Fibroblast of villous mesenchyme (primary cell): ENCODE measurements at regions not wholly inside any gene's neighbourhood (a gene's known extent, or its start where the extent isn't known, plus 50 kb on each side); places are given as distances from the start of the nearest gene placed in this dataset.

Source experiments
- DNase-seq: peaks from one replicate; pipeline ENCODE4 v3.0.0-alpha.2; 2010; ENCODE audit warnings: low read depth
- H3K4me3 ChIP-seq: 2 replicates; pipeline ENCODE4 v1.5.1; 2011; ENCODE audit warnings: low read depth, mild to moderate bottlenecking, low read length
- TF ChIP-seq, protein P1 (sequence below): IDR thresholded peaks from 2 replicates; pipeline ENCODE4 v1.5.1; 2012; ENCODE audit warnings: low read depth, mild to moderate bottlenecking, low read length; ENCODE audit not compliant: insufficient read depth

DNA sequence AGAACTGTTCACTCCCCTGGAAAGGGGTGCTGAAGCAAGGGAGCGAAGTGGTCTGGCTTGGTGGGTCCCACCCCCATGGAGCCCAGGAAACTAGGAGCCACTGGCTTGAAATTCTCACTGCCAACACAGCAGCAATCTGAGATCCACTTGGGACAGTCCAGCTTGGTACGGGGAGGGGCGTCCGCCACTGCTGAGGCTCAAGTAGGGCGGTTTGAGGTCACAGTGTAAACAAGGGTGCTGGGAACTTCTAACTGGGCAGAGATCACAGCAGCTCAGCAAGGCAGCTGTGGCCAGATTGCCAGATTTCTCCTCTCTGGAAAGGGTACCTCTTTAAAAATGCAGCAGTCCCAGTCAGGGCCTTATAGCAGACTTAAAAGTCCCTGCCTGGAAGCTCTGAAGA lies 53.9 kb upstream of the GALNTL6 start:
- DNase-seq, result no peak
- TF ChIP-seq, protein P1, sequence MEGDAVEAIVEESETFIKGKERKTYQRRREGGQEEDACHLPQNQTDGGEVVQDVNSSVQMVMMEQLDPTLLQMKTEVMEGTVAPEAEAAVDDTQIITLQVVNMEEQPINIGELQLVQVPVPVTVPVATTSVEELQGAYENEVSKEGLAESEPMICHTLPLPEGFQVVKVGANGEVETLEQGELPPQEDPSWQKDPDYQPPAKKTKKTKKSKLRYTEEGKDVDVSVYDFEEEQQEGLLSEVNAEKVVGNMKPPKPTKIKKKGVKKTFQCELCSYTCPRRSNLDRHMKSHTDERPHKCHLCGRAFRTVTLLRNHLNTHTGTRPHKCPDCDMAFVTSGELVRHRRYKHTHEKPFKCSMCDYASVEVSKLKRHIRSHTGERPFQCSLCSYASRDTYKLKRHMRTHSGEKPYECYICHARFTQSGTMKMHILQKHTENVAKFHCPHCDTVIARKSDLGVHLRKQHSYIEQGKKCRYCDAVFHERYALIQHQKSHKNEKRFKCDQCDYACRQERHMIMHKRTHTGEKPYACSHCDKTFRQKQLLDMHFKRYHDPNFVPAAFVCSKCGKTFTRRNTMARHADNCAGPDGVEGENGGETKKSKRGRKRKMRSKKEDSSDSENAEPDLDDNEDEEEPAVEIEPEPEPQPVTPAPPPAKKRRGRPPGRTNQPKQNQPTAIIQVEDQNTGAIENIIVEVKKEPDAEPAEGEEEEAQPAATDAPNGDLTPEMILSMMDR, result no peak
- H3K4me3 ChIP-seq, result no peak overlapping the region

DNA sequence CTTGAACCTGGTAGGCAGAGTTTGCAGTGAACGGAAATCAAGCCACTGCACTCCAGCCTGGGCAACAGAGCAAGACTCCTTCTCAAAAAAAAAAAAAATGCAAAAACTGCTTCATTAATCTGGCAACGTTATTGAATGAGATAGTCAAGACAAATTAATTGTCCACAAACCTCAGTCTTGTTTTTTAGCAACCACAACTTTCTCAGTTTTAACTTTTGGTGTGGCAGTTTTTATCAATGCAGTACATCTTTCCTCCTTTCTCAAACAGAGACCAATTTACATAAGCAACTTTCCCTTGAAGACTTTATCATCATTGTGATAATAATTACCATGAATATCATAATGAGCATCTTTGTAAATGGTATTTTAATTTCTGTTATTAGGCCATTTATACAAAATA lies 61.7 kb upstream of the GALNTL6 start:
- TF ChIP-seq, protein P1, result no peak
- no peak for DNase-seq
- H3K4me3 ChIP-seq, result no peak overlapping the region

DNA sequence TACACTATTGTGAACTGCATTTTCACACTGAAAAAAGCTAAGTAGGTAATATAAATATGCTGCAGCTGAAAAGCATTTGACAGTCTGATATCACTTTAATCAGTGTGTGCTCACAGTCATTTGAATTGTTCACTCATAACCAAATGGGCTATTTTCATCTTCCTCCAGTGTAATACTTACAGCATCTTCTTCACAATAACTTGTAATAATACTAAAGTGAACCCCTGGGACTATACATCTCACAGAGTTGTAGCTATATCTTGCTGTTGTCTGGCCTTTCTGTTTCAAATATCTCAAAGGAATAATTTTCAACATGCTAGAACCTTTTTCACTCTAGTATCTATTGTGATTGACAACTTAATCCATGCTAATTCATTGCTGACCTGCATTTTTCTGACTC lies 66.8 kb upstream of the GALNTL6 start:
- TF ChIP-seq, protein P1, result no peak
- no peak overlapping the region for H3K4me3 ChIP-seq
- DNase-seq, result no peak

DNA sequence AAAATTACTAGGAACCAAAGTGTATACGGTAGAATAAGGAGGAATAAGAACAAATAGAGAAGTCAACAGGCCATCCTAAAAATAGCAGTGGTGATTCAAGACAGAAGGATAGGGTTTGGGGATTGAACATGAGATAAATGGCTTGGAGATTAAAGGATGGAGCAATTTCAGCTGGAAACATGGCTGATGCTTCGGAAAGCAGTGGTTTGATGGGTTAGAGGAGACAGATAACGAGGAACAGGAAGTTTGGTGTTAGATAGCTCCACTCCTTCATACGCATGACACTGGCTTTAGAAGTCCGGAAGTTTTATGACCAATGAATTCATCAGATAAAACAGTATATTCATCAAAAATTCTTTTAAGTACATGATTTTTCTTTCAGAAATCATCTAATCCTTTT lies 70.8 kb upstream of the GALNTL6 start:
- DNase-seq, result no peak
- TF ChIP-seq, protein P1, result no peak
- H3K4me3 ChIP-seq, result no peak overlapping the region

DNA sequence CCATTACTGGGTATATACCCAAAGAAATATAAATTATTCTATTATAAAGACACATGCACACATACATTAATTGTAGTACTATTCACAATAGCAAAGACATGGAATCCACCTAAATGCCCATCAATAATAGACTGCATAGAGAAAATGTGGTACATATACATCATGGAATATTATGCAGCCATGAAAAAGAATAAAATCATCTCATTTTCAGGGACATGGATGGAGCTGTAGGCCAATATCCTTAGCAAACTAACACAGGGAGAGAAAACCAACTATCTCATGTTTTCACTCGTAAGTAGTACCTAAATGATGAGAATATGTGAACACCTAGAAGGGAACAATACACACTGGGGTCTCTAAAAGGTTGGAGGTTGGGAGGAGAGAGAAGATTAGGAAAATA lies 86.0 kb upstream of the GALNTL6 start:
- DNase-seq, result no peak
- H3K4me3 ChIP-seq, result no peak overlapping the region
- TF ChIP-seq, protein P1, result no peak

DNA sequence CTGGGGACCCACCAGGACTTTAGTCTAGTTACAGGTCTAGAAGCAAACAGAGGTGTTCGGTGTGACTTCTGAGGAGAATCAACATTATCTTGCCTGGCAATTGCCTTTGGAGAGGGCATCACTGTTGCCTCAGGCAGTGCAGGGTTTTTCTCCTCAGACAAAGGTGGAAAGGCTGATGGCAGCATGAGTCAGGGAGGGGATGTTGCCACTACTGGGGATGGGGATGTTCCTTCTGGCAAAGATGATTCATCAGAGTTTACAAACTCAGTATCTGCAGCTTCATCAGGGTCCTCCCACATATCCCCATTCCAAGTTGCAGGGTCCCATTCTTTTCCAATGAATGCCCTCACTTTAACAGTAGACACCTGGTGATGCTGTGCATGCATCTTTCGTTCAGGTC lies 91.3 kb upstream of the GALNTL6 start:
- no peak for DNase-seq
- TF ChIP-seq, protein P1, result no peak
- no peak overlapping the region for H3K4me3 ChIP-seq

DNA sequence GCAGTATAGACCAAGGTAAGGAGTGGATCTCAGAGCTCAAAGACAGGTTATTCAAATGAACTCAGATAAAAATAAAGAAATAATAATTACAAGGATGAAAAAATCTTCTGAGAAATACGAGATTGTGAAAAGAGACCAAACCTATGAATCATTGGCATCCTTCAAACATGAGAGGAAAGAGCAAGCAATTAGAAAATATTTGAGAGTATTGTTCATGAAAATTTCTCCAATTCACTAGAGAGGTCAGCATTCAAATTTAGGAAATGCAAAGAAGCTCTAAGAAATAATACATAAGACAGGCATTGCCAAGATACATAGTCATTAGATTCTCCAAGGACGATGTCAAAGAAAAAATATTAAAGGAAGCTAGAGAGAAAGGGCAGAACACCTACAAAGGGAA lies 93.5 kb upstream of the GALNTL6 start:
- TF ChIP-seq, protein P1, result no peak
- H3K4me3 ChIP-seq, result no peak overlapping the region
- no peak for DNase-seq
